CD4-positive, alpha-beta T cell (primary cell): ENCODE measurements at regions not wholly inside any gene's neighbourhood (a gene's known extent, or its start where the extent isn't known, plus 50 kb on each side); places are given as distances from the start of the nearest gene placed in this dataset.

ENCODE experiments used
- ATAC-seq: fragments of 200-7000 bp; cut with Tn5 transposase; one replicate; pipeline ENCODE4 v1.10.0; 2022; ENCODE audit warnings: mild to moderate bottlenecking; ENCODE audit not compliant: poor library complexity
- CTCF ChIA-PET: fragments of 350-600 bp; sonication (Branson Sonifier 250); formaldehyde crosslinking; loops from one replicate; lab custom pipeline; 2021; ENCODE audit warnings: antibody characterized with exemption, inconsistent platforms; lab: Charles Lee
- POLR2A ChIA-PET: fragments of 350-600 bp; sonication (Branson Sonifier 250); formaldehyde crosslinking; loops from one replicate; lab custom pipeline; 2021; ENCODE audit warnings: antibody characterized with exemption, inconsistent platforms; lab: Charles Lee
- DNase-seq, 14 experiments: peaks; one replicate each; pipeline ENCODE4 v3.0.0-alpha.2; 2013 to 2020; ENCODE audit warnings: mixed read lengths in 2 of 14
- H3K27ac ChIP-seq, 2 donors: one replicate each; pipeline versions ENCODE4 v1.5.1 to v1.7.0; 2013; ENCODE audit warnings: low read length in 2 of 2, low read depth in 1 of 2, mild to moderate bottlenecking in 1 of 2
- H3K27me3 ChIP-seq, 2 experiments: 1 replicate in 1 of 2; 2 replicates in 1 of 2; pipeline versions ENCODE4 v1.6.1 to v1.7.0; 2013; ENCODE audit warnings: low read length in 2 of 2, control low read depth in 1 of 2, mild to moderate bottlenecking in 1 of 2, moderate library complexity in 1 of 2; ENCODE audit not compliant: insufficient read depth in 2 of 2, control insufficient read depth in 1 of 2
- H3K36me3 ChIP-seq: one replicate; pipeline ENCODE4 v1.6.1; 2013; ENCODE audit warnings: low read length, control low read depth; ENCODE audit not compliant: insufficient read depth
- H3K4me1 ChIP-seq: one replicate; pipeline ENCODE4 v1.6.1; 2013; ENCODE audit warnings: low read length, control low read depth; ENCODE audit not compliant: insufficient read depth
- H3K4me3 ChIP-seq: one replicate; pipeline ENCODE4 v1.5.1; 2013; ENCODE audit warnings: mild to moderate bottlenecking, low read length, moderate library complexity
- H3K9me3 ChIP-seq, 2 experiments: 1 replicate in 1 of 2; 2 replicates in 1 of 2; pipeline versions ENCODE4 v1.6.1 to v1.7.0; 2013; ENCODE audit warnings: low read length in 2 of 2, mild to moderate bottlenecking in 2 of 2, control low read depth in 1 of 2, moderate library complexity in 1 of 2; ENCODE audit not compliant: control insufficient read depth in 1 of 2, insufficient read depth in 1 of 2
- H3K27ac Mint-ChIP-seq: one replicate; pipeline ENCODE4 v1.8.0; 2020; ENCODE audit warnings: mixed read lengths
- H3K27me3 Mint-ChIP-seq: one replicate; pipeline ENCODE4 v1.8.0; 2021; ENCODE audit warnings: mixed read lengths
- H3K36me3 Mint-ChIP-seq: one replicate; pipeline ENCODE4 v1.8.0; 2021; ENCODE audit warnings: low read depth, mixed read lengths
- H3K4me1 Mint-ChIP-seq: one replicate; pipeline ENCODE4 v1.8.0; 2021; ENCODE audit warnings: low read depth, mixed read lengths
- H3K4me3 Mint-ChIP-seq: one replicate; pipeline ENCODE4 v1.8.0; 2020; ENCODE audit warnings: mild to moderate bottlenecking, mixed read lengths
- H3K9me3 Mint-ChIP-seq: one replicate; pipeline ENCODE4 v1.8.0; 2020; ENCODE audit warnings: mixed read lengths
- CTCF ChIP-seq: fragments of 200-600 bp; IDR thresholded peaks from one replicate; pipeline ENCODE4 v1.8.0; 2022; ENCODE audit warnings: antibody characterized with exemption, mild to moderate bottlenecking
- intact Hi-C, 2 experiments: fragments of 100-400 bp; cut with DNase I in 1 of 2; cut with micrococcal nuclease in 1 of 2; formaldehyde crosslinking; loops; one replicate each; pipeline versions ENCODE4 v1.15.1 to v1.9.0; 2023 to 2025; cut with DNase I, micrococcal nuclease

- Mint-ChIP-seq H3K36me3 (no peaks in the 10 kb centered on the region), H3K27ac (no peak overlapping the region), H3K27me3 (no peaks in the 10 kb centered on the region), H3K9me3 (peaks cover 7% of the 10 kb centered on the region), H3K4me1 (no peaks in the 10 kb centered on the region), H3K4me3 (no peak overlapping the region)
- H3K36me3 ChIP-seq = no peaks in the 10 kb centered on the region
- DNase-seq = no peak
- TF ChIP-seq CTCF = no peak
- ChIA-PET CTCF (no interaction called here), POLR2A (no interaction called here)
- intact Hi-C loops = no loop called here
- no peaks in the 10 kb centered on the region for H3K27me3 ChIP-seq
- no peak for ATAC-seq
- H3K9me3 ChIP-seq = no peaks in the 10 kb centered on the region
- no peak overlapping the region for H3K4me3 ChIP-seq
- H3K27ac ChIP-seq = no peak overlapping the region
- no peaks in the 10 kb centered on the region for H3K4me1 ChIP-seq
These were observed 59.6 kb upstream of the SRRM4 start for GRCh38 chr12:118921761-118922160.

- Mint-ChIP-seq H3K4me1 (no peaks in the 10 kb centered on the region), H3K9me3 (peaks cover 7% of the 10 kb centered on the region), H3K36me3 (no peaks in the 10 kb centered on the region), H3K27me3 (no peaks in the 10 kb centered on the region), H3K27ac (no peak overlapping the region), H3K4me3 (no peak overlapping the region)
- H3K27me3 ChIP-seq = no peaks in the 10 kb centered on the region
- TF ChIP-seq CTCF = no peak
- intact Hi-C loops = no loop called here
- ChIA-PET CTCF (no interaction called here), POLR2A (no interaction called here)
- H3K9me3 ChIP-seq = no peaks in the 10 kb centered on the region
- no peak overlapping the region for H3K27ac ChIP-seq
- H3K36me3 ChIP-seq = no peaks in the 10 kb centered on the region
- H3K4me3 ChIP-seq = no peak overlapping the region
- no peaks in the 10 kb centered on the region for H3K4me1 ChIP-seq
- ATAC-seq (no peak), DNase-seq (no peak)
These were observed 58.9 kb upstream of the SRRM4 start for GRCh38 chr12:118922405-118922804.

- ATAC-seq = no peak
- peaks cover 7% of the 10 kb centered on the region for H3K9me3 Mint-ChIP-seq
- Histone ChIP-seq H3K27ac (no peak overlapping the region), H3K4me1 (no peaks in the 10 kb centered on the region), H3K4me3 (no peak overlapping the region), H3K36me3 (no peaks in the 10 kb centered on the region), H3K27me3 (no peaks in the 10 kb centered on the region), H3K9me3 (no peaks in the 10 kb centered on the region)
- TF ChIP-seq CTCF = no peak
- no peak overlapping the region for H3K27ac Mint-ChIP-seq
- no peak overlapping the region for H3K4me3 Mint-ChIP-seq
- POLR2A ChIA-PET = no interaction called here
- no peaks in the 10 kb centered on the region for H3K4me1 Mint-ChIP-seq
- no peaks in the 10 kb centered on the region for H3K36me3 Mint-ChIP-seq
- DNase-seq = no peak
- intact Hi-C loops = no loop called here
- CTCF ChIA-PET = no interaction called here
- H3K27me3 Mint-ChIP-seq = no peaks in the 10 kb centered on the region
These were observed 55.9 kb upstream of the SRRM4 start for GRCh38 chr12:118925407-118925806.
